ENCODE measurements at regions not wholly inside any gene's neighbourhood (a gene's known extent, or its start where the extent isn't known, plus 50 kb on each side); places are given as distances from the start of the nearest gene placed in this dataset.
A peak's percentile ranks its signal among the peaks of the same experiment; 100 is the strongest.

GRCh38 chr18:70380915-70381896, 92.4 kb downstream of the SOCS6 start (continued):
- TF ChIP-seq ZNF609 (CRISPR knock-in tag; IDR thresholded peaks at IDR 0.05; ENCODE audit: borderline replicate concordance) (no peak), CEBPG (CRISPR knock-in tag; IDR thresholded peaks at IDR 0.05) (peak; percentile 41), ZNF781 (CRISPR knock-in tag; IDR thresholded peaks at IDR 0.05; ENCODE audit: borderline replicate concordance, not compliant biosample characterization) (no peak), HNF4A (CRISPR knock-in tag; IDR thresholded peaks at IDR 0.05) (peak; percentile 53), ATF4 (CRISPR knock-in tag; IDR thresholded peaks at IDR 0.05) (0 out of 4 replicates have a peak, but pooled peaks of 1 of the 2 experiments have one; percentile 23), RELA (CRISPR knock-in tag; IDR thresholded peaks at IDR 0.05) (no peak), PRDM10 (CRISPR knock-in tag; IDR thresholded peaks at IDR 0.05; ENCODE audit: low read depth) (peak; percentile 48; the same call in 1 of the 2 replicates), SMC3 (IDR thresholded peaks at IDR 0.05; ENCODE audit: low read length) (peak; percentile 33; the same call in 1 of the 2 replicates), ZNF296 (CRISPR knock-in tag; conservative IDR thresholded peaks at IDR 0.05) (no peak), HNRNPUL1 (IDR thresholded peaks at IDR 0.05; ENCODE audit: low read depth, low read length) (no peak), ATM (IDR thresholded peaks at IDR 0.05; ENCODE audit: borderline replicate concordance) (no peak), FOXJ3 (CRISPR knock-in tag; IDR thresholded peaks at IDR 0.05; ENCODE audit: borderline replicate concordance) (peak; percentile 47; the same call in 1 of the 2 replicates), HNRNPL (IDR thresholded peaks at IDR 0.05; ENCODE audit: low read depth, low read length) (no peak), NCOA1 (CRISPR knock-in tag; IDR thresholded peaks at IDR 0.05) (no peak), GLI4 (CRISPR knock-in tag; IDR thresholded peaks at IDR 0.05; ENCODE audit: borderline replicate concordance) (no peak), SIN3A (IDR thresholded peaks at IDR 0.05; ENCODE audit: borderline replicate concordance, low read depth, low read length) (peak; percentile 73; the same call in 1 of the 2 replicates), ZNF782 (CRISPR knock-in tag; IDR thresholded peaks at IDR 0.05; ENCODE audit: borderline replicate concordance) (no peak), REL (CRISPR knock-in tag; conservative IDR thresholded peaks at IDR 0.05) (no peak), MIER3 (CRISPR knock-in tag; IDR thresholded peaks at IDR 0.05; ENCODE audit: borderline replicate concordance) (0 out of 2 replicates have a peak, but pooled peaks have one; percentile 16), ZFP41 (CRISPR knock-in tag; IDR thresholded peaks at IDR 0.05; ENCODE audit: borderline replicate concordance) (no peak)

All from HepG2 (cell line).